AG04450 (cell line): ENCODE measurements at regions not wholly inside any gene's neighbourhood (a gene's known extent, or its start where the extent isn't known, plus 50 kb on each side); places are given as distances from the start of the nearest gene placed in this dataset.

Experiments used
- CTCF ChIA-PET: fragments of 300-600, 350-600 bp; formaldehyde crosslinking; extraction: SDS; loops from one replicate; lab custom pipeline; 2022; ENCODE audit warnings: antibody characterized with exemption, inconsistent platforms; lab: Charles Lee
- POLR2A ChIA-PET: fragments of 350-600 bp; formaldehyde crosslinking; extraction: SDS; loops from one replicate; lab custom pipeline; 2021; ENCODE audit warnings: antibody characterized with exemption, inconsistent platforms; lab: Yijun Ruan, JAX
- DNase-seq: peaks from one replicate; pipeline ENCODE4 v3.0.0-alpha.2; 2011; ENCODE audit warnings: low read depth, low spot score
- H3K27ac ChIP-seq: one replicate; pipeline ENCODE4 v1.5.1; 2012; ENCODE audit warnings: low read depth, low read length, control low read depth
- H3K27me3 ChIP-seq: one replicate; pipeline ENCODE4 v1.6.0; 2012; ENCODE audit warnings: low read length; ENCODE audit not compliant: control insufficient read depth, insufficient read depth
- H3K4me3 ChIP-seq: 2 replicates; pipeline ENCODE4 v1.5.1; 2011; ENCODE audit warnings: mild to moderate bottlenecking, low read depth, low read length, control low read depth
- H3K9me3 ChIP-seq: 2 replicates; pipeline ENCODE4 v1.5.1; 2012; ENCODE audit warnings: low read length; ENCODE audit not compliant: control insufficient read depth, insufficient read depth
- TF ChIP-seq, protein P1 (sequence below): IDR thresholded peaks from 2 replicates; pipeline ENCODE4 v1.5.1; 2011; ENCODE audit warnings: low read depth, low read length, control low read depth, inconsistent platforms

DNA sequence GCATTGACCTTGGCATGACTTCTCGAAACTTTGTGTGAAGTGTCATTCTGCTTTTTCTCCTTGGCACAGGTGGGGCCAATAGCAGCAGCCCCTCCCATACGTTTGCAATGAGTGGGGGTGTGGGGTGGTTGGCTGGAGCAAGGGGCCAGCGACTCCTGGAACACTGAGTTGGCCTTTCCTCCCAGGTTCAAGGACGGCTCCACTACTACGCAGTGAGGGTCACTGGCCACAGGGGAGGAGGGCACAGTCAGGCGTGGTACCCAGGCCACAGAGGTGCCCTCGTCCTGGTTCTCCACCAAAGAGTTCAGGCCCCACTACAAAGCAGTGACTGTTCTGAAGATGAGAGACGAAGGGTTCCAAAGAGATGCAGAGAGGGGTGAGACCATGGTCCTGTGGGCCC lies 70.6 kb upstream of the OTOS start:
- ChIA-PET CTCF (no interaction called here), POLR2A (no interaction called here)
- peaks cover 7% of the 10 kb centered on the region for H3K27me3 ChIP-seq
- H3K27ac ChIP-seq: no peak overlapping the region
- peaks cover 11% of the 10 kb centered on the region for H3K9me3 ChIP-seq
- TF ChIP-seq, protein P1, sequence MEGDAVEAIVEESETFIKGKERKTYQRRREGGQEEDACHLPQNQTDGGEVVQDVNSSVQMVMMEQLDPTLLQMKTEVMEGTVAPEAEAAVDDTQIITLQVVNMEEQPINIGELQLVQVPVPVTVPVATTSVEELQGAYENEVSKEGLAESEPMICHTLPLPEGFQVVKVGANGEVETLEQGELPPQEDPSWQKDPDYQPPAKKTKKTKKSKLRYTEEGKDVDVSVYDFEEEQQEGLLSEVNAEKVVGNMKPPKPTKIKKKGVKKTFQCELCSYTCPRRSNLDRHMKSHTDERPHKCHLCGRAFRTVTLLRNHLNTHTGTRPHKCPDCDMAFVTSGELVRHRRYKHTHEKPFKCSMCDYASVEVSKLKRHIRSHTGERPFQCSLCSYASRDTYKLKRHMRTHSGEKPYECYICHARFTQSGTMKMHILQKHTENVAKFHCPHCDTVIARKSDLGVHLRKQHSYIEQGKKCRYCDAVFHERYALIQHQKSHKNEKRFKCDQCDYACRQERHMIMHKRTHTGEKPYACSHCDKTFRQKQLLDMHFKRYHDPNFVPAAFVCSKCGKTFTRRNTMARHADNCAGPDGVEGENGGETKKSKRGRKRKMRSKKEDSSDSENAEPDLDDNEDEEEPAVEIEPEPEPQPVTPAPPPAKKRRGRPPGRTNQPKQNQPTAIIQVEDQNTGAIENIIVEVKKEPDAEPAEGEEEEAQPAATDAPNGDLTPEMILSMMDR: no peak
- DNase-seq: no peak
- no peak overlapping the region for H3K4me3 ChIP-seq

DNA sequence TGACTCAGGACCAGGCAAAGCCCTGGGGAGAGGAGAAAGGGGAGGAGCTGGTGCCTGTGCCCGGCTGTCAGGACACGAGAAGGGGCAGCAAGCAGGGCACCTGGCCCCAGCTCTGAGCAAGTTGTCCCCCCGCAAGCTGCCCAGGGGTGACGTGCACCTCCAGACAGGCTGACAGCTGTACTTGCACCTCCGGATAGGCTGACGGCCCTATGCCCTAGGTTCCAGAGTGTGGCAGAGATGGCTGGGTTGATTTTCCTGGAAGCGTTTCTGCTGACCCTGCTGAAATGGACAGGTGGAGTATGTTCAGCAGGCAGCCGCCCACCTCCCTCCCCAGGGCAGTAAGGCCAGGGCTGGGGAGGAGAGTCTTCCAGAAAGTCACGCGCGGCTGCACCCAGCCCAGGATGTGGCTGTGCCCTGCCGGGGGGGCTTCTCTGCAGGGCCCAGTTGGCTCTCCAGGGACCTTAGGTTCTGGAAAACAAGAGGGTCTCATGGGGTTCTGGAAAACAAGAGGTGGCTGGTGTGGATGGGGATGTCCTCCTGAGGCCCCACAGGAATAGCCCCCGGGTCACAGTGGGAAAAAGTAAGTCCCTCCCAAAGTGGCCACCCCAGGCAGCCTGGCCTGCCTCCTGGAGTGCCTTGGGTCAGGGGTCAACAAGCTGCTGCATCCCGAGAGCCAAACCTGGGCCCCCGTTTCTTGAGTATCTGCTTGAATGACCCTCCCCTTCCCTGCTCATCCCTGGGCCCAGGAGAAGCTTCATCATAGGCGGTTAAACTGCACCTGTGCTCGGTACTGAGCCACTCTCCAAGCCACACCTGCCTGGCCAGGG lies 71.4 kb upstream of the OTOS start:
- POLR2A ChIA-PET: no interaction called here

DNA sequence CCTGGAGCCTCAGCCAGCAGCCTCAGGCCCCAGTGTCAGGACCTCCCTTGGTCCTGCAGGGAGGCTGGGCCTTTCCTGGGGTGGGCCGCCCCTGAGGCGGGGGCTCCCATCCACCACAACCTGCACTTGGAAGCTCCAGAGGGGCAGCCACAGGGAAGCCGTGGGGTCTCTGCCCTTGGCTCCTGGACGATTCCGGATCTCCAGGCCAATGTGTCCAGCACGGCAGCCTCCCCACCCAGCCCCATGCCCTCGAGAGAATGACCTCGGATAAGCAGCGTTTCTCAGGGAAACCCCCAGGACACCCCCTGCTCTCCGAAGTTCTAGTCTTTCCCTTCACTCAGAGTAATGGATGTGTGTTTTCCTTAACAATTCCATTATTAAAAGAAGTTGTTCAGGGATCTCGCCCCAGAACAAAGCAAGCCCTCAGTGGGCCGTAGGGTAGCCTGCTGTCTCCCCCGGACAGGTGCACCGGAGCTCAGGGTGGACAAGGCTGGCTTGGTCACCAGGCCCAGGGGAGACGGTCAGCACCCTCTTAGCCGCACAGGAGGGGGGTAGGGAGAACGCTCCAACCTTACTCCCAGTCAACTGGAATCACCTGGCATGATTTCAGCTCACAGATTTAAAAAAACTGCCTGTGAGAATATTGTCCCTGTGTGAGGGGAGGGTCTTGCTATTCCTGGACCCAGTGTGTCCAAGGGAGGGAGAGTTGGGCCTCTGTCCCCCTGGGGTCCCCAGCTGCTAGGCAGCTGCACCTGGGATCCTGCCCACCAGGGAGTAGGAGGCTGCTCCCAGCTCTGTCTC lies 72.2 kb upstream of the OTOS start:
- no peak for DNase-seq
- CTCF ChIA-PET: interaction anchor here (0.7 kb wide), 1 partner anchor 11 kb away, joined by 4 read pairs; no protein-coding TSS in a partner anchor
- Histone ChIP-seq H3K9me3 (peaks cover 3% of the 10 kb centered on the region), H3K27me3 (peaks cover 7% of the 10 kb centered on the region), H3K4me3 (no peak overlapping the region), H3K27ac (no peak overlapping the region)
- POLR2A ChIA-PET: no interaction called here
- TF ChIP-seq, protein P1: no peak

More for the DNA sequence above, 71.4 kb upstream of the OTOS start:
- H3K27ac ChIP-seq: no peak overlapping the region
- CTCF ChIA-PET: interaction anchor here (0.7 kb wide), 1 partner anchor 11 kb away, joined by 4 read pairs; no protein-coding TSS in a partner anchor
- DNase-seq: no peak
- peaks cover 7% of the 10 kb centered on the region for H3K27me3 ChIP-seq
- H3K4me3 ChIP-seq: no peak overlapping the region
- TF ChIP-seq, protein P1: no peak
- H3K9me3 ChIP-seq: peaks cover 10% of the 10 kb centered on the region

DNA sequence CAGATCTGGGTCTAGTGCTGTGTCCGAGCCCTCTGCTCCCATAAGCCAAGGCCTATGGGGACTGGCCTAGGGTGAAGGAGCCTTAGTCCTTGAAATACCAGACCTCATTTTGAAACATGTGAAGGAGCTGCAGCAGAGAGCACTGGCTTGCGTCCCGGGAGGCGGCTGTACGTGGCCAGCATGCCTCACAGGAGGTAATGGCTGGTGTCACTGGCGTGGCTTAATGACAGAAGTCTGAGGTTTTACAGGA lies 72.7 kb upstream of the OTOS start:
- H3K4me3 ChIP-seq: no peak overlapping the region
- ChIA-PET CTCF (no interaction called here), POLR2A (no interaction called here)
- TF ChIP-seq, protein P1: no peak
- H3K9me3 ChIP-seq: no peaks in the 10 kb centered on the region; the same call in 1 of the 2 replicates
- no peak for DNase-seq
- peaks cover 7% of the 10 kb centered on the region for H3K27me3 ChIP-seq
- no peak overlapping the region for H3K27ac ChIP-seq
